CD4-positive, alpha-beta T cell (primary cell): ENCODE measurements at regions not wholly inside any gene's neighbourhood (a gene's known extent, or its start where the extent isn't known, plus 50 kb on each side); places are given as distances from the start of the nearest gene placed in this dataset.

Experiments
- ATAC-seq: fragments of 200-7000 bp; cut with Tn5 transposase; one replicate; pipeline ENCODE4 v1.10.0; 2022; ENCODE audit warnings: mild to moderate bottlenecking; ENCODE audit not compliant: poor library complexity
- CTCF ChIA-PET: fragments of 350-600 bp; sonication (Branson Sonifier 250); formaldehyde crosslinking; loops from one replicate; lab custom pipeline; 2021; ENCODE audit warnings: antibody characterized with exemption, inconsistent platforms; lab: Charles Lee
- POLR2A ChIA-PET: fragments of 350-600 bp; sonication (Branson Sonifier 250); formaldehyde crosslinking; loops from one replicate; lab custom pipeline; 2021; ENCODE audit warnings: antibody characterized with exemption, inconsistent platforms; lab: Charles Lee
- DNase-seq, 14 experiments: peaks; one replicate each; pipeline ENCODE4 v3.0.0-alpha.2; 2013 to 2020; ENCODE audit warnings: mixed read lengths in 2 of 14
- H3K27ac ChIP-seq, 2 donors: one replicate each; pipeline versions ENCODE4 v1.5.1 to v1.7.0; 2013; ENCODE audit warnings: low read length in 2 of 2, low read depth in 1 of 2, mild to moderate bottlenecking in 1 of 2
- H3K27me3 ChIP-seq, 2 experiments: 1 replicate in 1 of 2; 2 replicates in 1 of 2; pipeline versions ENCODE4 v1.6.1 to v1.7.0; 2013; ENCODE audit warnings: low read length in 2 of 2, control low read depth in 1 of 2, mild to moderate bottlenecking in 1 of 2, moderate library complexity in 1 of 2; ENCODE audit not compliant: insufficient read depth in 2 of 2, control insufficient read depth in 1 of 2
- H3K36me3 ChIP-seq: one replicate; pipeline ENCODE4 v1.6.1; 2013; ENCODE audit warnings: low read length, control low read depth; ENCODE audit not compliant: insufficient read depth
- H3K4me1 ChIP-seq: one replicate; pipeline ENCODE4 v1.6.1; 2013; ENCODE audit warnings: low read length, control low read depth; ENCODE audit not compliant: insufficient read depth
- H3K4me3 ChIP-seq: one replicate; pipeline ENCODE4 v1.5.1; 2013; ENCODE audit warnings: mild to moderate bottlenecking, low read length, moderate library complexity
- H3K9me3 ChIP-seq, 2 experiments: 1 replicate in 1 of 2; 2 replicates in 1 of 2; pipeline versions ENCODE4 v1.6.1 to v1.7.0; 2013; ENCODE audit warnings: low read length in 2 of 2, mild to moderate bottlenecking in 2 of 2, control low read depth in 1 of 2, moderate library complexity in 1 of 2; ENCODE audit not compliant: control insufficient read depth in 1 of 2, insufficient read depth in 1 of 2
- H3K27ac Mint-ChIP-seq: one replicate; pipeline ENCODE4 v1.8.0; 2020; ENCODE audit warnings: mixed read lengths
- H3K27me3 Mint-ChIP-seq: one replicate; pipeline ENCODE4 v1.8.0; 2021; ENCODE audit warnings: mixed read lengths
- H3K36me3 Mint-ChIP-seq: one replicate; pipeline ENCODE4 v1.8.0; 2021; ENCODE audit warnings: low read depth, mixed read lengths
- H3K4me1 Mint-ChIP-seq: one replicate; pipeline ENCODE4 v1.8.0; 2021; ENCODE audit warnings: low read depth, mixed read lengths
- H3K4me3 Mint-ChIP-seq: one replicate; pipeline ENCODE4 v1.8.0; 2020; ENCODE audit warnings: mild to moderate bottlenecking, mixed read lengths
- H3K9me3 Mint-ChIP-seq: one replicate; pipeline ENCODE4 v1.8.0; 2020; ENCODE audit warnings: mixed read lengths
- CTCF ChIP-seq: fragments of 200-600 bp; IDR thresholded peaks from one replicate; pipeline ENCODE4 v1.8.0; 2022; ENCODE audit warnings: antibody characterized with exemption, mild to moderate bottlenecking
- intact Hi-C, 2 experiments: fragments of 100-400 bp; cut with DNase I in 1 of 2; cut with micrococcal nuclease in 1 of 2; formaldehyde crosslinking; loops; one replicate each; pipeline versions ENCODE4 v1.15.1 to v1.9.0; 2023 to 2025; cut with DNase I, micrococcal nuclease

GRCh38 chr2:133854603-133855200 lies 286.4 kb upstream of the NCKAP5 start:
- POLR2A ChIA-PET, result no interaction called here
- CTCF ChIA-PET, result no interaction called here
- H3K9me3 Mint-ChIP-seq, result no peaks in the 10 kb centered on the region
- H3K27ac Mint-ChIP-seq, result no peak overlapping the region
- H3K4me1 ChIP-seq, result no peaks in the 10 kb centered on the region
- no peaks in the 10 kb centered on the region for H3K36me3 Mint-ChIP-seq
- H3K27ac ChIP-seq, result no peak overlapping the region
- peaks cover 0 to 3% of the 10 kb centered on the region in 2 experiments for H3K9me3 ChIP-seq
- H3K36me3 ChIP-seq, result no peaks in the 10 kb centered on the region
- no peak overlapping the region for H3K4me3 ChIP-seq
- peaks cover 8% of the 10 kb centered on the region for H3K27me3 Mint-ChIP-seq
- intact Hi-C loops, result no loop called here
- no peaks in the 10 kb centered on the region for H3K4me1 Mint-ChIP-seq
- DNase-seq, result no peak
- H3K4me3 Mint-ChIP-seq, result no peak overlapping the region
- no peak for ATAC-seq
- peaks cover 0 to 4% of the 10 kb centered on the region in 2 experiments for H3K27me3 ChIP-seq
- no peak for TF ChIP-seq CTCF

- Mint-ChIP-seq H3K27ac (no peak overlapping the region), H3K9me3 (no peaks in the 10 kb centered on the region), H3K36me3 (no peaks in the 10 kb centered on the region), H3K27me3 (peaks cover 8% of the 10 kb centered on the region), H3K4me1 (no peaks in the 10 kb centered on the region), H3K4me3 (no peak overlapping the region)
- Histone ChIP-seq H3K4me3 (no peak overlapping the region), H3K9me3 (peaks cover 0 to 3% of the 10 kb centered on the region in 2 experiments), H3K4me1 (no peaks in the 10 kb centered on the region), H3K27me3 (peaks cover 0 to 4% of the 10 kb centered on the region in 2 experiments), H3K36me3 (no peaks in the 10 kb centered on the region), H3K27ac (no peak overlapping the region)
- ChIA-PET CTCF (no interaction called here), POLR2A (no interaction called here)
- DNase-seq (no peak), ATAC-seq (no peak)
- no peak for TF ChIP-seq CTCF
- intact Hi-C loops, result no loop called here
Observed at GRCh38 chr2:133855526-133855925, 287.3 kb upstream of the NCKAP5 start.

GRCh38 chr2:133856678-133857077 lies 288.4 kb upstream of the NCKAP5 start:
- Mint-ChIP-seq H3K36me3 (no peaks in the 10 kb centered on the region), H3K27ac (no peak overlapping the region), H3K4me3 (no peak overlapping the region), H3K4me1 (no peaks in the 10 kb centered on the region), H3K9me3 (no peaks in the 10 kb centered on the region), H3K27me3 (peaks cover 10% of the 10 kb centered on the region)
- Histone ChIP-seq H3K4me3 (no peak overlapping the region), H3K27me3 (peaks cover 0 to 4% of the 10 kb centered on the region in 2 experiments), H3K36me3 (no peaks in the 10 kb centered on the region), H3K9me3 (peaks cover 0 to 3% of the 10 kb centered on the region in 2 experiments), H3K27ac (no peak overlapping the region), H3K4me1 (no peaks in the 10 kb centered on the region)
- intact Hi-C loops, result no loop called here
- POLR2A ChIA-PET, result no interaction called here
- no peak for DNase-seq
- CTCF ChIA-PET, result no interaction called here
- no peak for TF ChIP-seq CTCF
- ATAC-seq, result no peak
